HEK293 (cell line): ENCODE measurements at regions not wholly inside any gene's neighbourhood (a gene's known extent, or its start where the extent isn't known, plus 50 kb on each side); places are given as distances from the start of the nearest gene placed in this dataset.

Experiments
- GFI1B ChIP-seq: fragments of 450-650 bp; formaldehyde crosslinking; IDR thresholded peaks from 2 replicates; pipeline ENCODE4 v1.5.1; 2016; ENCODE audit warnings: missing biosample characterization, missing genetic modification characterization
- ZBTB1 ChIP-seq: fragments of 450-650 bp; formaldehyde crosslinking; IDR thresholded peaks from 2 replicates; pipeline ENCODE4 v1.5.1; 2016; ENCODE audit warnings: missing biosample characterization, missing genetic modification characterization
- ZNF24 ChIP-seq: fragments of 450-650 bp; formaldehyde crosslinking; IDR thresholded peaks from 2 replicates; pipeline ENCODE4 v1.5.1; 2016; ENCODE audit warnings: missing biosample characterization, missing genetic modification characterization
- ZNF529 ChIP-seq: fragments of 450-650 bp; formaldehyde crosslinking; IDR thresholded peaks from 2 replicates; pipeline ENCODE4 v1.5.1; 2017; ENCODE audit warnings: missing genetic modification characterization, missing biosample characterization; ENCODE audit not compliant: insufficient replicate concordance
- ZNF629 ChIP-seq: fragments of 450-650 bp; formaldehyde crosslinking; IDR thresholded peaks from 2 replicates; pipeline ENCODE4 v1.5.1; 2017; ENCODE audit warnings: missing biosample characterization, missing genetic modification characterization
- TF ChIP-seq, protein P1 (sequence below): fragments of 450-650 bp; formaldehyde crosslinking; IDR thresholded peaks from 2 replicates; pipeline ENCODE4 v1.5.1; 2016; ENCODE audit warnings: missing biosample characterization, missing genetic modification characterization
- TF ChIP-seq, protein P2 (sequence below): fragments of 450-650 bp; formaldehyde crosslinking; IDR thresholded peaks from 2 replicates; pipeline ENCODE4 v1.5.1; 2016; ENCODE audit warnings: missing biosample characterization, missing genetic modification characterization
- TF ChIP-seq, protein P3 (sequence below): fragments of 450-650 bp; formaldehyde crosslinking; IDR thresholded peaks from 2 replicates; pipeline ENCODE4 v1.5.1; 2017; ENCODE audit warnings: missing biosample characterization, missing genetic modification characterization
- TF ChIP-seq, protein P4 (sequence below): fragments of 450-650 bp; formaldehyde crosslinking; IDR thresholded peaks from 2 replicates; pipeline ENCODE4 v1.5.1; 2017; ENCODE audit warnings: missing biosample characterization, mild to moderate bottlenecking, missing genetic modification characterization, moderate library complexity

DNA sequence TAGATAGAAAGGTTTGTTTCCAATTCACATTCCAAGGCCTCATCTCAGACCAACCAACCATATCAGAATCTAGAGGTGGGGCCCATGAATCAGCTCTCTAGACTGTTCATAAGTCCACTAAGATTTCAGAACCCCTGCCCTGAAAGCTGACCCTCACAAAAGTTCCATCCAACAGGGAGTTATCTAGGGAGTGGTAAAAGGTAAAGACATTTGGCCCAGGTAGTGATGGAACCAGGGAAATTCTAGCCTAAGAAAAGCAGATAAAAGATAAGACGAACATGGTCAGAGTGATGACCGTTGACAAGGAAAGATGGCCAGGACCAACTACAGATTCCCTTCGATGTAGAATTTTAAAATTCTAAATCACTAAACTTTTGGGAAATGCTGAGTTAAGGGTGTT, 198.0 kb upstream of the NEBL start:
- TF ChIP-seq GFI1B (tag by site-specific recombination): no peak
- TF ChIP-seq ZNF529 (tag by site-specific recombination): no peak
- TF ChIP-seq, protein P1, sequence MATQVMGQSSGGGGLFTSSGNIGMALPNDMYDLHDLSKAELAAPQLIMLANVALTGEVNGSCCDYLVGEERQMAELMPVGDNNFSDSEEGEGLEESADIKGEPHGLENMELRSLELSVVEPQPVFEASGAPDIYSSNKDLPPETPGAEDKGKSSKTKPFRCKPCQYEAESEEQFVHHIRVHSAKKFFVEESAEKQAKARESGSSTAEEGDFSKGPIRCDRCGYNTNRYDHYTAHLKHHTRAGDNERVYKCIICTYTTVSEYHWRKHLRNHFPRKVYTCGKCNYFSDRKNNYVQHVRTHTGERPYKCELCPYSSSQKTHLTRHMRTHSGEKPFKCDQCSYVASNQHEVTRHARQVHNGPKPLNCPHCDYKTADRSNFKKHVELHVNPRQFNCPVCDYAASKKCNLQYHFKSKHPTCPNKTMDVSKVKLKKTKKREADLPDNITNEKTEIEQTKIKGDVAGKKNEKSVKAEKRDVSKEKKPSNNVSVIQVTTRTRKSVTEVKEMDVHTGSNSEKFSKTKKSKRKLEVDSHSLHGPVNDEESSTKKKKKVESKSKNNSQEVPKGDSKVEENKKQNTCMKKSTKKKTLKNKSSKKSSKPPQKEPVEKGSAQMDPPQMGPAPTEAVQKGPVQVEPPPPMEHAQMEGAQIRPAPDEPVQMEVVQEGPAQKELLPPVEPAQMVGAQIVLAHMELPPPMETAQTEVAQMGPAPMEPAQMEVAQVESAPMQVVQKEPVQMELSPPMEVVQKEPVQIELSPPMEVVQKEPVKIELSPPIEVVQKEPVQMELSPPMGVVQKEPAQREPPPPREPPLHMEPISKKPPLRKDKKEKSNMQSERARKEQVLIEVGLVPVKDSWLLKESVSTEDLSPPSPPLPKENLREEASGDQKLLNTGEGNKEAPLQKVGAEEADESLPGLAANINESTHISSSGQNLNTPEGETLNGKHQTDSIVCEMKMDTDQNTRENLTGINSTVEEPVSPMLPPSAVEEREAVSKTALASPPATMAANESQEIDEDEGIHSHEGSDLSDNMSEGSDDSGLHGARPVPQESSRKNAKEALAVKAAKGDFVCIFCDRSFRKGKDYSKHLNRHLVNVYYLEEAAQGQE (tag by site-specific recombination): no peak
- TF ChIP-seq, protein P2, sequence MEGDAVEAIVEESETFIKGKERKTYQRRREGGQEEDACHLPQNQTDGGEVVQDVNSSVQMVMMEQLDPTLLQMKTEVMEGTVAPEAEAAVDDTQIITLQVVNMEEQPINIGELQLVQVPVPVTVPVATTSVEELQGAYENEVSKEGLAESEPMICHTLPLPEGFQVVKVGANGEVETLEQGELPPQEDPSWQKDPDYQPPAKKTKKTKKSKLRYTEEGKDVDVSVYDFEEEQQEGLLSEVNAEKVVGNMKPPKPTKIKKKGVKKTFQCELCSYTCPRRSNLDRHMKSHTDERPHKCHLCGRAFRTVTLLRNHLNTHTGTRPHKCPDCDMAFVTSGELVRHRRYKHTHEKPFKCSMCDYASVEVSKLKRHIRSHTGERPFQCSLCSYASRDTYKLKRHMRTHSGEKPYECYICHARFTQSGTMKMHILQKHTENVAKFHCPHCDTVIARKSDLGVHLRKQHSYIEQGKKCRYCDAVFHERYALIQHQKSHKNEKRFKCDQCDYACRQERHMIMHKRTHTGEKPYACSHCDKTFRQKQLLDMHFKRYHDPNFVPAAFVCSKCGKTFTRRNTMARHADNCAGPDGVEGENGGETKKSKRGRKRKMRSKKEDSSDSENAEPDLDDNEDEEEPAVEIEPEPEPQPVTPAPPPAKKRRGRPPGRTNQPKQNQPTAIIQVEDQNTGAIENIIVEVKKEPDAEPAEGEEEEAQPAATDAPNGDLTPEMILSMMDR (tag by site-specific recombination): no peak
- TF ChIP-seq, protein P3, sequence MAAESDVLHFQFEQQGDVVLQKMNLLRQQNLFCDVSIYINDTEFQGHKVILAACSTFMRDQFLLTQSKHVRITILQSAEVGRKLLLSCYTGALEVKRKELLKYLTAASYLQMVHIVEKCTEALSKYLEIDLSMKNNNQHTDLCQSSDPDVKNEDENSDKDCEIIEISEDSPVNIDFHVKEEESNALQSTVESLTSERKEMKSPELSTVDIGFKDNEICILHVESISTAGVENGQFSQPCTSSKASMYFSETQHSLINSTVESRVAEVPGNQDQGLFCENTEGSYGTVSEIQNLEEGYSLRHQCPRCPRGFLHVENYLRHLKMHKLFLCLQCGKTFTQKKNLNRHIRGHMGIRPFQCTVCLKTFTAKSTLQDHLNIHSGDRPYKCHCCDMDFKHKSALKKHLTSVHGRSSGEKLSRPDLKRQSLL: no peak
- no peak for TF ChIP-seq ZBTB1 (tag by site-specific recombination)
- no peak for TF ChIP-seq ZNF629 (tag by site-specific recombination)
- no peak for TF ChIP-seq ZNF24 (tag by site-specific recombination)
- TF ChIP-seq, protein P4, sequence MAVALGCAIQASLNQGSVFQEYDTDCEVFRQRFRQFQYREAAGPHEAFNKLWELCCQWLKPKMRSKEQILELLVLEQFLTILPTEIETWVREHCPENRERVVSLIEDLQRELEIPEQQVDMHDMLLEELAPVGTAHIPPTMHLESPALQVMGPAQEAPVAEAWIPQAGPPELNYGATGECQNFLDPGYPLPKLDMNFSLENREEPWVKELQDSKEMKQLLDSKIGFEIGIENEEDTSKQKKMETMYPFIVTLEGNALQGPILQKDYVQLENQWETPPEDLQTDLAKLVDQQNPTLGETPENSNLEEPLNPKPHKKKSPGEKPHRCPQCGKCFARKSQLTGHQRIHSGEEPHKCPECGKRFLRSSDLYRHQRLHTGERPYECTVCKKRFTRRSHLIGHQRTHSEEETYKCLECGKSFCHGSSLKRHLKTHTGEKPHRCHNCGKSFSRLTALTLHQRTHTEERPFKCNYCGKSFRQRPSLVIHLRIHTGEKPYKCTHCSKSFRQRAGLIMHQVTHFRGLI (tag by site-specific recombination): no peak
